Common myeloid progenitor, CD34-positive (primary cell): ENCODE measurements at regions not wholly inside any gene's neighbourhood (a gene's known extent, or its start where the extent isn't known, plus 50 kb on each side); places are given as distances from the start of the nearest gene placed in this dataset.

ENCODE experiments used
- CTCF ChIA-PET: fragments of 350-600 bp; sonication (Branson Sonifier 250); formaldehyde crosslinking; loops from one replicate; lab custom pipeline; 2021; ENCODE audit warnings: antibody characterized with exemption; lab: Charles Lee
- POLR2A ChIA-PET: fragments of 350-600 bp; sonication (Branson Sonifier 250); formaldehyde crosslinking; loops from one replicate; lab custom pipeline; 2021; ENCODE audit warnings: antibody characterized with exemption; lab: Charles Lee
- DNase-seq, 3 donors: peaks; one replicate each; pipeline versions ENCODE4 v3.0.0 to v3.0.0-alpha.2; 2013
- H3K27ac ChIP-seq, 2 experiments: 1 replicate in 1 of 2; 2 replicates in 1 of 2; pipeline ENCODE4 v1.7.0; 2013; ENCODE audit warnings: inconsistent platforms in 2 of 2, low read length in 2 of 2, mild to moderate bottlenecking in 2 of 2, low read depth in 1 of 2, moderate library complexity in 1 of 2; ENCODE audit not compliant: severe bottlenecking in 2 of 2, insufficient read depth in 1 of 2, poor library complexity in 1 of 2
- H3K27me3 ChIP-seq, 5 experiments: replicated peaks in 2 of 5; 1 replicate in 3 of 5; 2 replicates in 2 of 5; pipeline versions ENCODE4 v1.6.1 to v1.7.0; 2013; ENCODE audit warnings: low read length in 4 of 5, mild to moderate bottlenecking in 2 of 5, moderate library complexity in 2 of 5, inconsistent platforms in 1 of 5; ENCODE audit not compliant: insufficient read depth in 5 of 5, control insufficient read depth in 4 of 5
- H3K36me3 ChIP-seq, 4 experiments: 1 replicate in 2 of 4; 2 replicates in 2 of 4; pipeline versions ENCODE4 v1.6.1 to v1.7.0; 2013; ENCODE audit warnings: low read length in 3 of 4, control low read depth in 1 of 4, mild to moderate bottlenecking in 1 of 4; ENCODE audit not compliant: control insufficient read depth in 4 of 4, insufficient read depth in 4 of 4
- H3K4me1 ChIP-seq, 4 experiments: 1 replicate in 3 of 4; 2 replicates in 1 of 4; pipeline versions ENCODE4 v1.6.1 to v1.7.1; 2013; ENCODE audit warnings: low read length in 3 of 4, mild to moderate bottlenecking in 3 of 4, control low read depth in 1 of 4, inconsistent platforms in 1 of 4, moderate library complexity in 1 of 4; ENCODE audit not compliant: control insufficient read depth in 4 of 4, insufficient read depth in 4 of 4; ENCODE audit errors: control extremely low read depth in 1 of 4
- H3K4me3 ChIP-seq, 7 experiments: 1 replicate in 4 of 7; 2 replicates in 3 of 7; pipeline versions ENCODE4 v1.5.1 to v1.7.0; 2013; ENCODE audit warnings: mild to moderate bottlenecking in 7 of 7, low read length in 6 of 7, moderate library complexity in 6 of 7, inconsistent platforms in 2 of 7, low read depth in 2 of 7, control low read depth in 1 of 7; ENCODE audit not compliant: insufficient read depth in 4 of 7, control insufficient read depth in 1 of 7; ENCODE audit errors: extremely low read depth in 1 of 7
- H3K9me3 ChIP-seq, 5 experiments: 1 replicate in 4 of 5; 2 replicates in 1 of 5; pipeline versions ENCODE4 v1.6.1 to v1.7.1; 2013; ENCODE audit warnings: low read length in 4 of 5, mild to moderate bottlenecking in 2 of 5, inconsistent platforms in 1 of 5, low read depth in 1 of 5, moderate library complexity in 1 of 5; ENCODE audit not compliant: control insufficient read depth in 4 of 5, insufficient read depth in 2 of 5; ENCODE audit errors: control extremely low read depth in 1 of 5
- WGBS: methylation state at CpG from one replicate; pipeline ENCODE4 v1.1.5; 2013; ENCODE audit not compliant: insufficient coverage; 5-methylcytosine and 5-hydroxymethylcytosine counted together

DNA sequence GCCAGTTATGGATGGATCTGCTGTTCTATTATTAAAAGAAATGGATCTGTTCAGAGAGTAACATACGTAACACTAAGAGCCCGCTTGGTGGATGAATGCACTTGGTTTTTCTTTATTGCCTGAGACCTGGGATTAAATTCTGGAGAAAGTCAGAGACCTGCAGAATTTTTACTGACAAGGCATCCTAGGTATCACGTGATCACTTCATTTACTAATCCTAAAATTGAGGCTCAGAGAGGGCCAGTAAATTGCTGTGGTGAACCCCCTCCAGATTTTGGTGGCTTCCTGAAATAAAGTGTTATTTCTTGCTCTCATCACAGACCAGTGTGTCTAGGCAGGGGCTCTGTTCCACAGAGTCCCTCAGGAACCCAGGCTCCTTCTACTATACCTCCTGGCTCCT is 187.9 kb upstream of the LARGE1 start:
- Histone ChIP-seq H3K4me3 (no peak overlapping the region), H3K36me3 (no peaks in the 10 kb centered on the region), H3K27ac (no peak overlapping the region), H3K4me1 (no peaks in the 10 kb centered on the region), H3K27me3 (no peaks in the 10 kb centered on the region), H3K9me3 (no peaks in the 10 kb centered on the region)
- POLR2A ChIA-PET: no interaction called here
- WGBS: 88% methylated on average over 2 of the region's 3 CpGs
- no peak for DNase-seq
- CTCF ChIA-PET: no interaction called here

DNA sequence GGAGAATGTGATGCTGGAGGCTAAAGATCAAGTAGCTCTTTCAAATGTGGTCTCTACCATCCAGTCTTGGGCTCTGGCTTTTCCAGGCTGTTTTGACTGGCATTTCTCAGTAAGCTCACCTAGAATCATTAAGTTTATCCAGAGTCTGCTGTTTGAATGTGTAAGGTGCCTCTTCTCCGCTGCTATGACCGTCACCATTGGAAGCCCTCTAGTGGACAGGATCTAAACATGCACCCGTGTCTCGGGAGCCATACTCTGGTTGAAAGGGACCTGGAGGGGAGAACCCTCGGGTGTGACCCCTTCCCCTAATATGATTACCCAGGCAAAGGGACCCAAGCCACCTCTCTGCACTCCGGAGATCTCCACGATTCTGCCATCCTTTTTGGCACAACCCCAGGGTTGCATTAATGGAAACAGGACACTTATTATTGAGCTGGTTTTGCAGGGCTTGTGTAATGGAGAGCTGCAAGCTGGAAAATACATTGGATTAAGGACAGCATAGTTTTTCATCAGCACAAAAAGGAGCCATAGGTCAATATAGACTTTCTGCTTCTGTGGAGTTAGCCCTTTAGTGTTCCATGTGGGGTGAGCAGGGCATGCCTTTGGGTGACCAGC is 191.0 kb upstream of the LARGE1 start:
- H3K4me3 ChIP-seq: no peak overlapping the region
- WGBS: 4% methylated on average over 4 of the region's 7 CpGs
- no peaks in the 10 kb centered on the region for H3K4me1 ChIP-seq
- no peaks in the 10 kb centered on the region for H3K27me3 ChIP-seq
- no peak overlapping the region for H3K27ac ChIP-seq
- no peaks in the 10 kb centered on the region for H3K36me3 ChIP-seq
- ChIA-PET POLR2A (no interaction called here), CTCF (interaction anchor here (0.5 to 2.0 kb wide), 4 partner anchors 184 to 812 kb away, joined by 3 to 12 read pairs (median 3); no protein-coding TSS in a partner anchor)
- H3K9me3 ChIP-seq: no peaks in the 10 kb centered on the region
- peak; percentile 14 to 36 (median 27) for DNase-seq

DNA sequence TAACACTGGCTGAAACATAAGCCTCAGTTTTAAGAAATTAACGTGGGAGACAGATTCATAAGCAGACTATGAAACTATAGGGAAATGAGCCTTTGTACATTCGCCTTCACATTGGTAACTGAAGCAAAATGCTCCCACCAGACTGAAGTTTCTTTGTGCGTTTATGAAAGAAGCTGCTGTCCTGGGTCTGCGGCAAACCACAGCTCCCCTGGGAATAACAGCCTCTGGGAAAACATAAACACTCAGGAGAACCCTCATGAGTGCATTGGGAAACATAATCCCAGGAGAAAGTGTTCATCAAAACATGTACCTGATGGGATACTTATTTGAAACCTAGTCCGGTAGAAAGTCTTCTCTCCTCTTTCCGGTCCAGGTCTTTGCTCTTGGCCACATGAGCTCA is 193.1 kb upstream of the LARGE1 start:
- POLR2A ChIA-PET: no interaction called here
- CTCF ChIA-PET: no interaction called here
- no peak for DNase-seq
- H3K4me3 ChIP-seq: no peak overlapping the region
- no peaks in the 10 kb centered on the region for H3K27me3 ChIP-seq
- H3K36me3 ChIP-seq: no peaks in the 10 kb centered on the region
- H3K9me3 ChIP-seq: no peaks in the 10 kb centered on the region
- H3K27ac ChIP-seq: no peak overlapping the region
- no peaks in the 10 kb centered on the region for H3K4me1 ChIP-seq
- 82% methylated on average over 6 of the region's 6 CpGs for WGBS

DNA sequence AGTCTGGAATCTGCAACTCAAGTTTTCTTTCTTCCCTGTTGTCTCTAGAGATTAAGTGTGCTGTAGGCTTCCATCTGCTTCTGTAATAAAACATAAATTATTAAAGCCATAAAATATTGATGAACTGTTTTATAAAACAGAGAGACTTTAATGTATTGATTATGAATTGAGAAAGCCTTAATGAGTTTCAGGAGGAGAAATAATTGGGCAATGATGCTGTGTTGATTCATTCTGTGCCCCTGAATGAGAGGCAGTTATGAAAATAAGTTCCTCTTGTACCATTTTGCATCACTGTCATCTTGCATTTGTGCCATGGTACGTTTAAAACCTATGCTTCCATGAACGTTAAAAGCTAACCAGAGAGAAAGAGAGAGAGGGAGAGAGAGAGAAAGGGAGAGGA is 194.1 kb upstream of the LARGE1 start:
- no peaks in the 10 kb centered on the region for H3K36me3 ChIP-seq
- no peak for DNase-seq
- POLR2A ChIA-PET: no interaction called here
- H3K27me3 ChIP-seq: no peaks in the 10 kb centered on the region
- H3K27ac ChIP-seq: no peak overlapping the region
- 68% methylated on average over 2 of the region's 2 CpGs for WGBS
- H3K4me1 ChIP-seq: no peaks in the 10 kb centered on the region
- no peak overlapping the region for H3K4me3 ChIP-seq
- H3K9me3 ChIP-seq: no peaks in the 10 kb centered on the region
- CTCF ChIA-PET: no interaction called here

DNA sequence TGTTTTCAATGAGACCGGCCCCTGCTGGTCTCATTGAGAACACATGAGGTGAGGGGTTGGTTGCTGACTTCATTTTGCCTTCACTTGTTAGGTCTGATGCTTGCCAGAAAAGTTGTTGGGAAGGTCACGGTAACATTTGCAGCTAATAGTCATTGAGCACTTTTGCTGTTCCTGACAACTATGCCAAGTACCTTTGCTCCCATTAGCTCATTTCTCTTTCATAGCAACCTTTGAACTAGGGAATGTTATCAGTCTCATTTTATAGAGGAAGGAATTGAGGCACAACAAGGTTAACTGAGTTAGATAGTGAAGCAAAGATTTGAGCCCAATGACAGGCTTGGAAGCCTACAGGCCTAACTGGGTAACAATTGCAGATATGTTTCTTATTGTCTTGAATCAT is 195.4 kb upstream of the LARGE1 start:
- ChIA-PET POLR2A (no interaction called here), CTCF (no interaction called here)
- Histone ChIP-seq H3K4me1 (no peaks in the 10 kb centered on the region), H3K27me3 (no peaks in the 10 kb centered on the region), H3K9me3 (no peaks in the 10 kb centered on the region), H3K36me3 (no peaks in the 10 kb centered on the region), H3K27ac (no peak overlapping the region), H3K4me3 (no peak overlapping the region)
- no peak for DNase-seq
- 100% methylated on average over 1 of the region's 2 CpGs for WGBS

DNA sequence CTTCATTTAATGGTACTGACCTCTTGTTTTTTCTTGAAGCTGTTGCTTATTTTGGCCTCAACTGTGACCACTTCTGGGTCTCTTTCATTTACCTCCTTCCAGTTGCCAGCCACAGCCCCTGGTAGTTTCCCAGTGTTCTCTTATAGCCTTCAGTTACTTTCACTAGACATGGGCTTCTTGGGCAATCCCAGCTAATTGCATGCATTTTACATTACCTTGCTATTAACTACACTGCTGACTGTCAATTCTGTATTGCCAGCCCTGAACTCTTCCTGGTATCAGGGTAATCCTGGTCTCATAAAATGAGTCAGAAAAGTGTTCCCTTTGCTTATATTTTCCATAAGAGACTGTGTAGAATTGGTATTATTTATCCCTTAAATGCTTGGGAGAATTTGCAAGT is 195.8 kb upstream of the LARGE1 start:
- Histone ChIP-seq H3K9me3 (no peaks in the 10 kb centered on the region), H3K4me3 (no peak overlapping the region), H3K36me3 (no peaks in the 10 kb centered on the region), H3K4me1 (no peaks in the 10 kb centered on the region), H3K27ac (no peak overlapping the region), H3K27me3 (no peaks in the 10 kb centered on the region)
- DNase-seq: no peak
- POLR2A ChIA-PET: no interaction called here
- CTCF ChIA-PET: no interaction called here

DNA sequence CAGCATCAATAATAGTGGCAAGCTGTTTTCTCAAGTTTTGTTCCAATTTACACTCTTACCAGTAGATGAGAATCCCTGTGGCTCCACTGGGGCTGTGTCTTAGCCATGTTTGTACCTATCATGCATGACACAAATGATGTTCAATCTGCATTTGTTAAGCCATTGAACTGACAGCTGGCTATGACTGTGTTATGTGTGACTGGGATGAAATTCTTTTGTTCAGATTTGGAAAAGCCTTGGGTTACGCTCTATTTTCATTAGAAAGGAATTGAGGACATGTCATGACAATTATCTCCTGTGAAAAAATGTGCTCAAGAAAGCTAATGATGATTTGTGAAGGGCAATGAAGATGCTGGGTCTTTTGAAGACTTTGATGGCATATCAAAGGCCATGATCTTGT is 201.8 kb upstream of the LARGE1 start:
- CTCF ChIA-PET: no interaction called here
- Histone ChIP-seq H3K27me3 (no peaks in the 10 kb centered on the region), H3K36me3 (no peaks in the 10 kb centered on the region), H3K9me3 (no peaks in the 10 kb centered on the region), H3K27ac (no peak overlapping the region), H3K4me1 (no peaks in the 10 kb centered on the region), H3K4me3 (no peak overlapping the region)
- DNase-seq: no peak
- POLR2A ChIA-PET: no interaction called here
- 85% methylated on average over 1 of the region's 1 CpG for WGBS
